Left lung (tissue), 4 donors: ENCODE measurements at regions not wholly inside any gene's neighbourhood (a gene's known extent, or its start where the extent isn't known, plus 50 kb on each side); places are given as distances from the start of the nearest gene placed in this dataset.

Source experiments
- ATAC-seq: fragments of 200-7000 bp; cut with Tn5 transposase; one replicate; pipeline ENCODE4 v1.9.1; 2020; ENCODE audit warnings: moderate library complexity
- DNase-seq, 4 donors: peaks; one replicate each; pipeline ENCODE4 v3.0.0-alpha.2; 2013 to 2020
- H3K27ac ChIP-seq, 2 donors: fragments of 200-600 bp; sonication (generic) in 1 of 2; one replicate each; pipeline versions ENCODE4 v1.5.0 to v1.8.0; 2020 to 2021
- H3K27me3 ChIP-seq, 2 donors: fragments of 200-600 bp; sonication (generic) in 1 of 2; one replicate each; pipeline versions ENCODE4 v1.5.0 to v1.8.0; 2020 to 2021
- H3K36me3 ChIP-seq, 2 donors: fragments of 200-600 bp; sonication (generic) in 1 of 2; one replicate each; pipeline versions ENCODE4 v1.5.0 to v1.8.0; 2020 to 2021
- H3K4me1 ChIP-seq, 2 donors: fragments of 200-600 bp; one replicate each; pipeline ENCODE4 v1.8.0; 2021
- H3K4me3 ChIP-seq, 2 donors: fragments of 200-600 bp; sonication (generic) in 1 of 2; one replicate each; pipeline versions ENCODE4 v1.5.0 to v1.8.0; 2020 to 2021; ENCODE audit warnings: mild to moderate bottlenecking in 1 of 2
- H3K9me3 ChIP-seq, 2 donors: fragments of 200-600 bp; sonication (generic) in 1 of 2; one replicate each; pipeline versions ENCODE4 v1.5.0 to v1.8.0; 2020 to 2021
- CTCF ChIP-seq, 2 donors: fragments of 200-600 bp; sonication (generic) in 1 of 2; IDR thresholded peaks; one replicate each; pipeline versions ENCODE4 v1.5.0 to v1.8.0; 2021; ENCODE audit warnings: antibody characterized with exemption in 2 of 2
- intact Hi-C, 2 donors: fragments of 100-400 bp; cut with DNase I; formaldehyde crosslinking; loops; one replicate each; pipeline versions ENCODE4 v1.11.2 to v1.14.2; 2022
- donor health status: DM: no; HTN: yes; CAD: no.
- donor health status: DM: no; HTN: no; CAD: no.

GRCh38 chr20:24819331-24819965 is 129.6 kb upstream of the CST7 start:
- no peaks in the 10 kb centered on the region for H3K4me1 ChIP-seq
- H3K27me3 ChIP-seq = no peaks in the 10 kb centered on the region
- H3K4me3 ChIP-seq = no peak overlapping the region
- no peaks in the 10 kb centered on the region for H3K9me3 ChIP-seq
- no peaks in the 10 kb centered on the region for H3K36me3 ChIP-seq
- no peak for TF ChIP-seq CTCF (IDR thresholded peaks at IDR 0.05)
- intact Hi-C loops = no loop called here
- ATAC-seq (no peak), DNase-seq (no peak)
- H3K27ac ChIP-seq = no peak overlapping the region

- intact Hi-C loops = no loop called here
- Histone ChIP-seq H3K36me3 (no peaks in the 10 kb centered on the region), H3K9me3 (no peaks in the 10 kb centered on the region), H3K27me3 (no peaks in the 10 kb centered on the region), H3K4me1 (no peaks in the 10 kb centered on the region), H3K4me3 (no peak overlapping the region), H3K27ac (no peak overlapping the region)
- TF ChIP-seq CTCF (IDR thresholded peaks at IDR 0.05) = no peak
- ATAC-seq (no peak), DNase-seq (no peak)
Measured at GRCh38 chr20:24820345-24820744, 128.7 kb upstream of the CST7 start.

GRCh38 chr20:24821391-24821790 is 127.7 kb upstream of the CST7 start:
- Histone ChIP-seq H3K36me3 (no peaks in the 10 kb centered on the region), H3K4me1 (no peaks in the 10 kb centered on the region), H3K27ac (no peak overlapping the region), H3K9me3 (no peaks in the 10 kb centered on the region), H3K4me3 (no peak overlapping the region), H3K27me3 (no peaks in the 10 kb centered on the region)
- TF ChIP-seq CTCF (IDR thresholded peaks at IDR 0.05) = no peak
- no peak for DNase-seq
- intact Hi-C loops = no loop called here
- no peak for ATAC-seq

- H3K27ac ChIP-seq = no peak overlapping the region
- no peak for DNase-seq
- no peaks in the 10 kb centered on the region for H3K9me3 ChIP-seq
- no peak overlapping the region for H3K4me3 ChIP-seq
- intact Hi-C loops = no loop called here
- no peak for ATAC-seq
- no peaks in the 10 kb centered on the region for H3K36me3 ChIP-seq
- no peak for TF ChIP-seq CTCF (IDR thresholded peaks at IDR 0.05)
- H3K27me3 ChIP-seq = no peaks in the 10 kb centered on the region
- H3K4me1 ChIP-seq = no peaks in the 10 kb centered on the region
Measured at GRCh38 chr20:24823176-24823784, 125.8 kb upstream of the CST7 start.

- no peaks in the 10 kb centered on the region for H3K27me3 ChIP-seq
- no peak for TF ChIP-seq CTCF (IDR thresholded peaks at IDR 0.05)
- no peak overlapping the region for H3K4me3 ChIP-seq
- H3K27ac ChIP-seq = no peak overlapping the region
- no peaks in the 10 kb centered on the region for H3K9me3 ChIP-seq
- H3K36me3 ChIP-seq = no peaks in the 10 kb centered on the region
- no peak for DNase-seq
- ATAC-seq = no peak
- H3K4me1 ChIP-seq = no peaks in the 10 kb centered on the region
- intact Hi-C loops = no loop called here
Measured at GRCh38 chr20:24823989-24824693, 124.9 kb upstream of the CST7 start.
